Stromal cell of bone marrow (primary cell): ENCODE measurements at regions not wholly inside any gene's neighbourhood (a gene's known extent, or its start where the extent isn't known, plus 50 kb on each side); places are given as distances from the start of the nearest gene placed in this dataset.
"Not testable (repeated sequence)": the region's sequence is repeated elsewhere in the genome, so short reads cannot be mapped to it uniquely, and the experiment has no call there.

Source experiments
- DNase-seq: peaks from one replicate; pipeline ENCODE4 v3.0.0-alpha.2; 2012; ENCODE audit warnings: low read depth

GRCh38 chr13:64197232-64197631 lies 2781.6 kb upstream of the PCDH20 start:
- DNase-seq: no peak

DNA sequence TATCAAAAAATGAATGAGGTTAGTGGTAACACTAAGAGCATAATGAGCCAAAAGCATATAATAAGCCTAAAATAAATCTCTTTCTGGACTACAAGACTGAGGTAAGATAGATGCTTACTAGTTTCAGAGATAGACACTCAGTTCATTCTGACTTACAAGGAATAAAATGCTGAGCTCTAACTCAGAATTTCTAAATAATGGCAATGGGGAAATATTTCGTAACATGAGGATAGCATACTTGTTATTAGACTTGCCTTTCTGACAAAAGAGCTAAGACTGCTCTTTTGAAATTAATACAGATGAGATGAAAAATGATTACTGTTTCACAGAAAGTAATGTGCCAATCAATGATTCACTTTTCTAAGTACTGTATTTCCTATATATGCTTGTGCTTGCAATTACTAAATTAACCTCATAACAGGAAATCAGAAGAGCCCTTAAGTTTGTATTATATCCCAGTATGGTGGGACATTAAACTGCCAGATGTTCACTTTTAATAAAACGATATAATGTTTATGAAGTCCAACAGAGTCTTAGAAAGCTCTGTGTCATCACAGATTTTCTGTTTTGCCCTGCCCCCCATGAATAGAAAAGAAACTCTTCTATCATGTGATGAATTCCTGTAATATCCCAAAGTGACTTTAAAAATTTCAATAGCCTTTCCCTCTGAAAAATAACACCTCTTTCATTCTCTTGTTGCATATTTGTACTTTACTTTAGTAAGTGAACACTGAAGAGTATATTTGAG lies 2771.0 kb upstream of the PCDH20 start:
- DNase-seq: no peak

DNA sequence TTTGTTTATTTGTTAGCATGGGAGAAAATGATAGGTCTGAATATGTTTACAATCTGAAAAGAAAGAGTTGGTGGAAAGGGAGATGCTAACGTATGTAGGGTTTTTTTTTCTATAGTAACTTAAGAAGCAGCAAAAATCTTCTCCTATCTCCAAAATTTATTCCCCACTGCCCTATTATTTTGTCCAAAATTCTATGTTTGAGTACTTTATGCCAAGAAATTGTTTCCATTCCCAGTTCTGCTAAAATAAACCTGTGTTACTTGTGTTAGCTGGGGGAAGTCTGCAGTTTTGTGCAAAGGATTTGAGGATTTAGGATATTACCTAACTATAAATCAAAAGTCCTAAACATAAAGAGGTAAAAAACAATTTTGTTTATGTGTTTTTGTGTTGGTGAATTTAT lies 2770.4 kb upstream of the PCDH20 start:
- DNase-seq: no peak

DNA sequence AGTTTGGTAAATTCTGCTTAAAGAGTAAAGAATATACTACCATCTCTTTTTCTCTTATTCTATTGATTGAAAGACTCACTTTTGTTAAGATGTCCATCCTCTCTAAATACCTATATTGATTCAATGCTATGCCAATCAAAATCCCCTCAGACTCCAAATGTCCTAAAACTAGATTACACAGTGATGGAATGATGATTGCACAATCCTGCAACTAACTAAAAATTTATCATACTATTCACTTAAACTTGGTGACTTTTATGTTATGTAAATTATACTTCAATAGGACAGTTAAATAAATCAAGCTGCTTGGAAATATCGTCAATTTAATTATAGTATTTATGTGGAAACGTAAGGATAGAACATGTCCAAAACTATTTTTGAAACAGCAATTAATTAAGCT lies 2765.1 kb upstream of the PCDH20 start:
- no peak for DNase-seq

- DNase-seq: no peak
Observed at GRCh38 chr13:64165826-64166225, 2750.2 kb upstream of the PCDH20 start.

DNA sequence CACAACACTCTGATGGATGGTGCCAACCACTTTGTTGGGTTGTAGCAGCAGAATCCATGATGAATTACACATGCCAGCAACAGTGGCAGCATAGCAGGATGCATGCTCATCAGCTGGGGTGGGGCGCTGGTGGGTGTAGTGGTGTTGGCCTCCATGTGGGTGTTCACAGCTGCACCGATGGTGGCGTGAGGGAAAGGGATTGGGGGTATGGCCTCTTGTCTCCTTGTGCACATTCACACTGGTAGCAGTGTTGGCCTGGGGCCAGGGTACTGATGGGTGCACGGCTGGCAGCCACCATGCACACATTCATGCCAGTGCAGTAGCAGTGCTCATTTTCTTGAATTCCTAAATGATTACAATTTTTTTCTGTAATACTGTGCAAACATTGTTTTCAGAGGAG lies 2748.8 kb upstream of the PCDH20 start:
- DNase-seq: no peak

GRCh38 chr13:64160479-64160878 lies 2744.8 kb upstream of the PCDH20 start:
- no peak for DNase-seq

DNA sequence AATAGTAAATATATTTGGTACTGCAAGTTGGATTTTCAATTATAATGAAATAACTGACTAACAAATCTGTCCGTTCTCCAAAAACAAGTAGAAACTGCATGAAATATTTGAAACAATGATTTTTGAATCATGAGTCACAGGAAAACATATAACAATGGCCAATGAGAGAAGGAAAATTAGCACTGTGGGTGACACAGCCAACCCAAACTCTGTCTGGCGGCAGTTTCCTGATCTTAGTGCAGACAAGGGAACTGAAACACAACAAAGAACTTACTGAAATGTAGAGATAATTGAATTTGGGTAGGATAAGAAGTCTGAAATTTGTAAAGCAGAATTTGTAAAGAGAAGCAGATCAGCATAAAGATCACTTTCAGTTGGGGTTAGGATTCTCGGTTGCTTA lies 2743.3 kb upstream of the PCDH20 start:
- peak; percentile 43 for DNase-seq

DNA sequence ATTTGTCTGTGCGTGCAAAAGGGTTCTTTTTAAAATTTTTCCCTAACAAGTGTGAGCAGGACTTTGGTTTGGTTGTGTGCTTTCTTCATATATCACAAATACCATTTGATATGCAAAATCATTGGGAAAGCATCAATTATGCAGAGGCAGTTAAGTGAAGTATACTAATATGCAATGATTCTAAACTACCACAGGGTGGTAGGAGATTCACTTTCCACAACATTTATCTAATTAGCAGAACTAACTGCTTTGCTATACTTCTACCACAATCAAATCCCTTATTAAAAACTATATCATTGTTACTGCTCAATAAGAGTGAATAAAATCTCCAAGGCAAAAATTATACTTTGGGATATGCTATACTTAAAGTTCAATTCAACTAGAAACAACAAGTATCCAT lies 2738.9 kb upstream of the PCDH20 start:
- DNase-seq: no peak

- peak; percentile 36 for DNase-seq
Observed at GRCh38 chr13:64130600-64130999, 2715.0 kb upstream of the PCDH20 start.

DNA sequence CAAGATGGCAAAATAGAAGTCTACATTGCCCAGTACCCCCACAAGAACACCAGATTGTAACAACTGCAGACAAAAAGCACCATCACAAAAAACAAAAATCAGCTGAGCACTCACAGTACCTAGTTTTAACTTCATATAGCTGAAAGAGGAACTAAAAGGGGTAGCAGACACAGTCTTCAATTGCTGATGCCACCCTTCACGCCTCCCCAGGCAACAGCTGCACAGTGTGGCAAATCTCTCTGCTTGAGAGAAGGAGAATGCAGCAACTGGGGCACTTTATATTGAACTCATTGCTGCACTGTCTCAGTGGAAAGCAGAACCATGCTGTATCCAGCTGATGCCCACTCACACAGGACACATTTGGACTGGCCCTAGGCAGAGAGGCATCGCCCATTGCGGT lies 2714.5 kb upstream of the PCDH20 start:
- no peak for DNase-seq

- no peak for DNase-seq
Observed at GRCh38 chr13:64127856-64128255, 2712.2 kb upstream of the PCDH20 start.

DNA sequence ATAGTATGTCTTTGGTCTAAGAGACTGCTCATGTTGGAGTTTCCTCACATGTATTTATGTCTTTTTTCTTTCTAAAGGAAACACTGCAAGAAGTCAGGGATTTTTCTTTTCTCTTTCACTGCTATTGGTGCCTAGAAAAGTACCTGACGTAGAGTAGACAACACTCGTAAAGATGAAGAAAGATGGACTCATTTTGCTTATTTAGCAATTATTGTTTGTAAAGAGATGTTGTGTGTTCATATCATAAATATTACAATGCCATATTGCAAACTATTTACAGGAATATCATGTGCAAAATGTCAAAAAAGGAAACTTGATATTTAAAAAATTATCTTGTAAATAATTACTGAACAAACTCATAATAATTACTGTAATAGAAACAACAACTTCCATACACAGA lies 2711.5 kb upstream of the PCDH20 start:
- no peak for DNase-seq

- DNase-seq: not testable (repeated sequence)
Observed at GRCh38 chr13:64121023-64121709, 2705.5 kb upstream of the PCDH20 start.

DNA sequence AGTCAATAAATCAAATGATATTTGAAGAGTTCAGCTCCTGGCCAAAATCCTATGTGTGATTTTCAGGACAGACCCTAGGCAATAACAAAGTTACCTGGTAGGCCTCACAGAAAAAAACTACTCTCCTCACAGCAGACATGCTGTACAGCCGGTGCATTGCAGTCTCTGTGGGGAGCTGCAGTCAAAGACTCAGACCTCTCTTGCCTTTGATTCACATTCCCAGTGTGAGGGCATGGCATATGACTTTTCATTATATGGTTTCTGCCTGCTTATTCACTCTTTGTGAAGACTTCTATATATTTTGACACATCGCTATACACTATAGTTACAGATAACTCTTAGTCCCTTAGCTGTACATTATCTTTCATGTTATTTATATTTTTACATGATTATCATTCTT lies 2684.3 kb upstream of the PCDH20 start:
- no peak for DNase-seq

DNA sequence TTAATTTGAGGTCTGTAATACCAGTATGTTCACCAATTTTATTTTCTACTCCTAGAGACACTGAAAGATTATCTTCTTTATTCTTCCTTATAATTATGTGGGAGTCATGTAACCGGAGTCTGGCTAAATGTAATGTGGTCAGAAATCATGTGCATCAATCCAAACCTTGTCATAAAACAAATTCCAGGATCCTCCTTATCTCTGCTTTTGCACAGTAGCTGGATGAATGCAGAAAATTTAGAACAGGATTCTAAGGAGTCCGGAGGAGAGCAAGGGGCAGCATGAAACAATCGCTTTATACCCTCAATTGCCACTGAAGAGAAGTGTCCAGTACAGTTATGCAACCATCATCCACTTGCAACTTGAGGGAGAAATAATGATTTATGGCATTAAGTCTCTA lies 2674.7 kb upstream of the PCDH20 start:
- DNase-seq: no peak

- DNase-seq: no peak
Observed at GRCh38 chr13:64088491-64088890, 2672.8 kb upstream of the PCDH20 start.

DNA sequence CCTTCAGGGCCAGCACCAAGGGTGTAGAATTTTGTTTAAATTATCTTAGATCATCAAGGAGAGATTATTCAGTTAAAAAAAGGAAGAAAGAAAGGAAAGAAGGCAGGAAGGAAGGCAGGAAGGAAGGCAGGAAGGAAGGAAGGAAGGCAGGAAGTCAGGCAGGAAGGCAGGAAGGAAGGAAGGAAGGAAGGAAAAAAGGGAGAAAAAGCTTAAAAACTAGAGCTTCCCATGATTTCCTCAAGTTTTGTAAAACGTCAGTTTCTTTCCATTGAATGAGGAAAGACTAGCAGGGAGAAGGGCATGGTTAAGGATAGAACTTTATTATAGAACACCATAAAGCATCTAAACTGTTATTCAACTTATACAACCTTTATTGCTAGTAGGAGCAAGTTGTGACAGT lies 2672.0 kb upstream of the PCDH20 start:
- DNase-seq: no peak

GRCh38 chr13:64083811-64084210 lies 2668.2 kb upstream of the PCDH20 start:
- DNase-seq: no peak

- peak; percentile 29 for DNase-seq
Observed at GRCh38 chr13:64083396-64083795, 2667.7 kb upstream of the PCDH20 start.

DNA sequence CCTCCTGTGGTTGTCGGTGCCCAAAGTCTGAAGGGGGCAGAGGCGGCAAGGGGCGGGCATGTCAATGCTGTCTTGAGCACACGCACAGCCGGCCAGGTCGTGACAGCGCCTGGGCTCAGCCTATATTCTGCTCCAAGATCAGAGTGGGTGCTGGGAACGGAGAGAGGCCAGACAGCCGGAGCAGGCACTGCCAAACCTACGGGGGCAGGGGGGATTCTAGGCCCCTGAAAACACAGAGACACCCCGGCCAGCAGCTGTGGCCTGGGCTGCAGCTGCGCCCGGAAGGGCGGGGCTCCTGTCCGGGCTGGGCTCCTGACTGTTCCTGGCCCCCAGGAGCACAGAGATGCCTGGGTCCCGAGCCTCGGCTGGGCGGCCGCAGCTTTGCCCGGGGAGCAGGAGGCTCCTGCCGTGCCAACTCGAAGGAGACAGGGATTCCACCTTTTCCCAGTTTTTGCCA lies 2662.9 kb upstream of the PCDH20 start:
- DNase-seq: no peak

- DNase-seq: no peak
Observed at GRCh38 chr13:64078025-64078424, 2662.4 kb upstream of the PCDH20 start.

DNA sequence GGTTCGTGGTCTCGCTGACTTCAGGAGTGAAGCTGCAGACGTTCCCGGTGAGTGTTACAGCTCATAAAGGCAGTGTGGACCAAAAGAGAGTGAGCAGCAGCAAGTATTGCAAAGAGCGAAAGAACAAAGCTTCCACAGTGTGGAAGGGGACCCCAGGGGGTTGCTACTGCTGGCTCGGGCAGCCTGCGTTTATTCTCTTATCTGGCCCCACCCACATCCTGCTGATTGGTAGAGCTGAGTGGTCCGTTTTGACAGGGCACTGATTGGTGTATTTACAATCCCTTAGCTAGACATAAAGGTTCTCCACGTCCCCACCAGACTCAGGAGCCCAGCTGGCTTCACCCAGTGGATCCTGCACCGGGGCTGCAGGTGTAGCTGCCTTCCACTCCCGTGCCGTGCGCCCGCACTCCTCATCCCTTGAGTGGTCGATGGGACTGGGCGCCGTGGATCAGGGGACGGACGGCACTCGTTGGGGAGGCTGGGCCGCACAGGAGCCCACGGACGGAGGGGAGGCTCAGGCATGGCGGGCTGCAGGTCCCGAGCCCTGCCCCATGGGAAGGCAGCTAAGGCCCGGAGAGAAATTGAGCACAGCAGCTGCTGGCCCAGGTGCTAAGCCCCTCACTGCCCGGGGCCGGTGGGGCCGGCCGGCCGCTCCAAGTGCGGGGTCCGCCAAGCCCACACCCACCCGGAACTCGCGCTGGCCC lies 2661.6 kb upstream of the PCDH20 start:
- not testable (repeated sequence) for DNase-seq
